ENCODE measurements at regions not wholly inside any gene's neighbourhood (a gene's known extent, or its start where the extent isn't known, plus 50 kb on each side); places are given as distances from the start of the nearest gene placed in this dataset.
A peak's percentile ranks its signal among the peaks of the same experiment; 100 is the strongest.

GRCh38 chr9:88767504-88767790, 223.8 kb upstream of the S1PR3 start:
- no peak for DNase-seq

DNA sequence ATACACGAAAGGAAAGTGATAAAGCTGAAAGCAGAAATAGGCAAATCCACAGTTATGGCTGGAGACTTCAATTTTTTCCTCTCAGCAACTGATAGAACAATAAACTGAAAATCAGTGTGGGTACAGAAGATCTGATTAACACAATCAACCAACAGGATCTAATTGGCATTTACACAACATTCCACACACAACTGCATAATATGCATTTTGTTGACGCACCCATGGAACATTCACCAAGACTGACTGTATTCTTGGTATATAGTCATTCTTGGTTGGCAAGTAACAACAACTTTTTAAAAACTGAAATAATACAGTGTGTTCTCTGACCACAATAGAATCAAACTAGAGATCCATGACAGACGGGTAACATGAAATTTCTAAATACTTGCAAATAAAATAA, 218.7 kb upstream of the S1PR3 start:
- DNase-seq: no peak

- DNase-seq: no peak
Observed at GRCh38 chr9:88773126-88773525, 218.1 kb upstream of the S1PR3 start.

DNA sequence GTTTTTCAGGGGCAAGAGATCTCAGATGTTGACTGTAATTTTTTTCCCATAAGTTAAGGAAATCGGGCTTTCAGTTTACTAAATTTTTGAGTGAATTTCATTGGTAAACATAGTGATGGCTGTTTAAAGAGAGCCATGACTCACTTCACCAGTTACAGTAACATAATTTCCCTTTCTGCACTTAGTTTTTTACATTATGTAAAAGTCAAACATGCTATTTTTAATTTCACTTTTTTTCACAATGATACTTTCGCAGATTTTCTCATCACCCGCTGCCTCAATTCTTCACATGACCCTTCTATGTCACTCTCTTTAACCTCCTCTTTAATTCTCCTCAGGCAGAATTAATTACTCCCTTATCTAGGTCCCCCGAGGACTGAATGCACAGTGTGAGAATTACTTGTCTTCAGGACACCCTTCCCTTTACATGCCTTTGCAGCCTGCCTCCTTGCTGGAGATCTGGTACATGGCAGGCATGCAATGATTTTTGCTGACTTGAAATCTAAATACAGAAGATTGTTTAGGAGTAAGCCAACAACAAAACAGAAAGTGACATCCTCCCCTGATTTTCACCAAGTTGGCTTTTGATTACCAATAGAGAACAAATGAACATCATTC, 217.5 kb upstream of the S1PR3 start:
- no peak for DNase-seq

GRCh38 chr9:88775037-88775471, 216.2 kb upstream of the S1PR3 start:
- no peak for DNase-seq

GRCh38 chr9:88775559-88775958, 215.7 kb upstream of the S1PR3 start:
- no peak for DNase-seq

DNA sequence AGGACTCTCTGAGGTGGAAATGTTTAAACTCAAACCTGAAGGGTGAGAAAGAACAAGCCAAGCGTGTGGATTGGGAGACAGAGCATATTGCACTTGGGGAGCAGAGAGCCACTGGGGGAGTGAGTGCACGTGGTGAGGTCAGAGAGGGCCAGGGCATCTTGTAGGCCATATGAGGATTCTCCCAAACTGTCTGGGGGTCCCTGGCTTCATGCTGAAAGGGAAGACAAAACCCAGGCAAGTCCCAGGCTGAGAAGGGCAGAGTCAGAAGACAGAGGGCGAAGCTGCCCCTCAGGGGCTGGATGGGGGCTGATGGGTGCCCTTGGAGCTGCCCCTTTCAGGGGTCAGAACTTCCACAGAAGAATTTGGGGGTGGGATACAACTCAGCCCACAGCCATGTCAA, 215.3 kb upstream of the S1PR3 start:
- DNase-seq: no peak

GRCh38 chr9:88776717-88777497, 214.4 kb upstream of the S1PR3 start:
- no peak for DNase-seq

- no peak for DNase-seq
Observed at GRCh38 chr9:88777498-88778312, 213.6 kb upstream of the S1PR3 start.

- DNase-seq: peak; percentile 3
Observed at GRCh38 chr9:88781628-88782391, 209.5 kb upstream of the S1PR3 start.

DNA sequence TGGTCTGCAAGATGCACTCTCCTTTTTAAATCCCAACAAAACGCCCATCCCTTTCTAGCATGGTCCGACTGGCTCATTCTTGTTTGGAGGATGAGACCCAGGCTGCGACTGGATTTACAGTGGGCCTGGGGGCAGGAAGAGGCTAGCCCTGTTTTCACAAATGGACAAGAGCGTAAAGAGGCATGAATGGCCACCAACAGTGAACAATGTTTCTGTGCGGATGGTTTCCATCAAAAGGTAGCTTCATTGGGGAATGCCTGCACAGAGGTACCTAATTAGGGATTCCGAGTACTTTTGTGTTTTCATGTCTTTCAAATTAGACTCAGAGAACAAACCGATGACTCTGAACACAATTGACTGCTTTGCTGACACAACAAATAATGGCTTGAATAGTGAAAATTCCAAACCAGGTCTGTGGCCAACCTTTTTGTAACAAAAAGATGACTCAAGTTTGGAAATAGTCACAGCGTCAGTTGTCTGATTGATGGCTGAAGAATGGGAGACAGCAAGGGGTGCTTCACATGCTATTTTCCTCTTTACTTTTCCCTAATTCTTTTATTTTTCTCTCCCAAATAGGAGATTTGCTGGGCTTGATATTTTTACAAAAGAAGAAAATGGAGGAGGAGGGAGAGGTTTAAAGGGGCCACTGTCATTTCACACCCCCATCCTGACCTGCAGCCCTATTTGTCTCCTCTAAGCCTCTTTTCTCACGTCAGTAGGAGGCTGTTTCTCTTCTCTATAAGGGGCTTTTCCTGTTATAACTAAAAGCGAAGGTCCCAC, 208.1 kb upstream of the S1PR3 start:
- DNase-seq: no peak

DNA sequence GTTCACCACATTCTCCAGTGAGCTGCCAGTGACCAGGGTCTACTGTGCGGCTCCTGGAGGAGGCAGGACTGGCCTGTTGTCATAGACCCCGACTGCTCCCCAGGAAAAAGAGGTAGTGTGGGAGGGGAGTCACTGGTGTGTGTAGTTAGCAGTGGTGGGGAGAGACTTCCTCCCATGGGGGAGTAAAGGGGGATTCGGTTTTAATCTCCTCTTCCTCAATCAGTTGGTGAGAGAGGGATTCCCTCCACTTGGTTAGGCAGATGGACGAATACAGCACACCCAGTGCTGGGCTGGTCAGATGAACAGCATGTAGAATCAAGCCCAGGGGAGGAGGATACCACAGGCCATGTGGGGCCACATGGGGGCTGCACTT, 207.6 kb upstream of the S1PR3 start:
- no peak for DNase-seq

DNA sequence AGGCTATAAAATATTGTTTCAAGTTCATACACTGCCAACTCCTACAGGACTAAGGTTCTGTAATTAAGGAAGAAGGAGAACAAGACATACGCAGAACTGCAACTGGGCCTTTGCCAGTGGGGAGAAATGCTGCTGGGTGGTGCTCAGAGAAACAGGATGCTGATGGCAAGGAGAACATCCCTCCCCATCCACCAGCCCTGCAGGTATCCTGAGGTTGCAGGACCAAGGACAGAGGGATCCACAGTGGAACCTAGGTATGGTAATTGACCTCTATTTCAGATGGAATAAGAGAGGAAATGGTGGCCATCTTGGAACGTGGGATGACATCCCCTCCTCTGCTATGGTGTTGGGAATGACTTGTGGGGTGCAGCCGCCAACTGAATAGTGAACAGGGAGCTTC, 206.3 kb upstream of the S1PR3 start:
- no peak for DNase-seq

DNA sequence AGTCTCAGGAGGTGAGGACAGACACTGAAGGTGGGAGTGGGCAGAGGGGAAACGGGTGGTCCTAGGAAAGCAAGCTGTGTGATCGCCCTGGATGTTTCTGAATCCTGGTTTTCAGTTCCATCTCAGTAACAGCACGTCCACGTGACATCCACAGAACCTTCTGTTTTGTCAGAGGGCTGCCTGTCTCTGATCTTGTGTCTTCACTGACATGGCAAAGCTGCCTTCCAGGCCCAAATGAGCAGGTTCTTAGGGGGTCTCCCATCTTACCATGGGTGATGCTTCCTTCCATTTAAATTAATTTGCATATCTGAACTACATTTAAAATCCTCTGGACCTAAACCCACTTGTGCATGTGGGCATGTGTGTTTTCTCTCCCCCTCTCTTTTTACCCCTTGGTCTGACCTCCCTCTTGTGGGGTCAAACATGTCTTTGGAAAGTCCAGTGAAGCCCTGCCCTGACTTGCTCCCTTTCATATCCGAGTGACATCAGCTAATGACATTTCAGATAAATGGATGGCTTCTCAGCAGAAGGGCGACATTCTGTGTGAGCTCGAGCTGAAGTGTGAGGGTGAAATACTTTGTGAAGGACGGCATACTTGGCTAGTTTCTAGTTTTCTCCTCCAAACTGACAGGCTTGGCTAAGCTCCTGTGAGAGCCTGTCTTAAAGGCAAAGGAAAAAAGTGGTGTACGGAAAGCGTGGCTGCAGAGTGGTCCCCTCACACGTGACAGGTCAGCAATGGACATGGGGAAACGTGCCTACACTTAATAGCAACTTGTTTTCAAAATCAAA, 204.8 kb upstream of the S1PR3 start:
- DNase-seq: no peak

- DNase-seq: no peak
Observed at GRCh38 chr9:88789785-88790184, 201.5 kb upstream of the S1PR3 start.

GRCh38 chr9:88791105-88791805, 200.0 kb upstream of the S1PR3 start:
- DNase-seq: no peak

DNA sequence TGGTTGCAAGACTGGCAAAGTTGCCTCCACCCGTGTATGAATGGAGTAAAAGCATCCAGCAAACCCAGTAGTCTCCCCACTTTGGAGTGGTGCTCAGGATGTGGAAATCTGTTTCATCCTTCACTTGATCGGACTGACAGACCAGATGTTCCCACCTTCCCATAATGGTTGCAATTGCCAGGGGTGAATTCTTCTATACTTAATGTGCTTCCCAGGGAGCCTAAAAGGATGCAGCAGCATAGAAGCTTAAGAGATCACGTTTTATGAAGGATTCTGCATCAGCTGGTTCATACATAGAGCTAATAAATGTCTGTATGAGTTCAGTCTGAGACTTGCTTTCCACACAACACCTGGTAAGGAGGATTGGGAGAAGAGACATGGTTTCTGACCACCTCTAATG, 198.8 kb upstream of the S1PR3 start:
- no peak for DNase-seq

- no peak for DNase-seq
Observed at GRCh38 chr9:88794100-88794499, 197.2 kb upstream of the S1PR3 start.

GRCh38 chr9:88796947-88797346, 194.3 kb upstream of the S1PR3 start:
- DNase-seq: no peak

- DNase-seq: no peak
Observed at GRCh38 chr9:88798476-88798875, 192.8 kb upstream of the S1PR3 start.

All from DMS153 (cell line).